ENCODE measurements at regions not wholly inside any gene's neighbourhood (a gene's known extent, or its start where the extent isn't known, plus 50 kb on each side); places are given as distances from the start of the nearest gene placed in this dataset.
"Not testable (repeated sequence)": the region's sequence is repeated elsewhere in the genome, so short reads cannot be mapped to it uniquely, and the experiment has no call there.

DNA sequence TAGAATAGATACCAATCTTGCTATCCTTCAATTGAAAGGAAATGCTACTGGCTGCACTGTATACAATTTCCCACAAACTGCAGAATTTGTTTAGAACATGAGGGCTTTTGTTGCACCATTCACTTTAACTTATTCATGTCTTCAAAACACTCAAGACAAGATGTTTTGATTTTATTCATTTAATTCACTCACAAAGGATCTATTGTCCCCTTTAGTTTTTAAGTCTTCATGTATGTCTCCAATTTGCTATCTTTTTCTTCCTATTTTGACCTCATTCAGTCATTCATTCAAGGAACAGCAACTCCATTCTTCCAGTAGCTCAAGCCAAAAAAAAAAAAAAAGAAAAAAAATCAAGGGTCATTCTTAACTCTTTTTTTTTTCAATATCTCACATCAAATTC is 130.6 kb upstream of the SOX21 start:
- ChIA-PET POLR2A (no interaction called here), CTCF (no interaction called here)
- intact Hi-C loops (cut with micrococcal nuclease; ENCODE audit: unreplicated experiment) (no loop called here), in situ Hi-C loops (cut with HindIII; ENCODE audit: low pct_unique_long_range_greater_than_20kb, low sequenced_read_pairs) (no loop called here)
- ATAC-seq (no peak), DNase-seq (ENCODE audit: low read depth, low spot score) (no peak)
- Histone ChIP-seq H3K27me3 (ENCODE audit: control insufficient read depth, insufficient read depth, low read length) (no peaks in the 10 kb centered on the region), H3K27ac (ENCODE audit: low read length) (no peak overlapping the region), H3K4me1 (ENCODE audit: control insufficient read depth, insufficient read depth, low read length) (no peaks in the 10 kb centered on the region), H3K4me3 (ENCODE audit: low read depth in 2 of 2, low read length in 2 of 2) (no peak overlapping the region), H3K36me3 (ENCODE audit: control insufficient read depth, insufficient read depth, low read length) (no peaks in the 10 kb centered on the region), H3K9me3 (ENCODE audit: control insufficient read depth, insufficient read depth, low read depth, low read length) (no peaks in the 10 kb centered on the region)
- BruUV-seq (replicated peaks): no TSS peak
- TF ChIP-seq, protein P1, sequence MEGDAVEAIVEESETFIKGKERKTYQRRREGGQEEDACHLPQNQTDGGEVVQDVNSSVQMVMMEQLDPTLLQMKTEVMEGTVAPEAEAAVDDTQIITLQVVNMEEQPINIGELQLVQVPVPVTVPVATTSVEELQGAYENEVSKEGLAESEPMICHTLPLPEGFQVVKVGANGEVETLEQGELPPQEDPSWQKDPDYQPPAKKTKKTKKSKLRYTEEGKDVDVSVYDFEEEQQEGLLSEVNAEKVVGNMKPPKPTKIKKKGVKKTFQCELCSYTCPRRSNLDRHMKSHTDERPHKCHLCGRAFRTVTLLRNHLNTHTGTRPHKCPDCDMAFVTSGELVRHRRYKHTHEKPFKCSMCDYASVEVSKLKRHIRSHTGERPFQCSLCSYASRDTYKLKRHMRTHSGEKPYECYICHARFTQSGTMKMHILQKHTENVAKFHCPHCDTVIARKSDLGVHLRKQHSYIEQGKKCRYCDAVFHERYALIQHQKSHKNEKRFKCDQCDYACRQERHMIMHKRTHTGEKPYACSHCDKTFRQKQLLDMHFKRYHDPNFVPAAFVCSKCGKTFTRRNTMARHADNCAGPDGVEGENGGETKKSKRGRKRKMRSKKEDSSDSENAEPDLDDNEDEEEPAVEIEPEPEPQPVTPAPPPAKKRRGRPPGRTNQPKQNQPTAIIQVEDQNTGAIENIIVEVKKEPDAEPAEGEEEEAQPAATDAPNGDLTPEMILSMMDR (IDR thresholded peaks at IDR 0.05): no peak
- TF ChIP-seq, protein P2, sequence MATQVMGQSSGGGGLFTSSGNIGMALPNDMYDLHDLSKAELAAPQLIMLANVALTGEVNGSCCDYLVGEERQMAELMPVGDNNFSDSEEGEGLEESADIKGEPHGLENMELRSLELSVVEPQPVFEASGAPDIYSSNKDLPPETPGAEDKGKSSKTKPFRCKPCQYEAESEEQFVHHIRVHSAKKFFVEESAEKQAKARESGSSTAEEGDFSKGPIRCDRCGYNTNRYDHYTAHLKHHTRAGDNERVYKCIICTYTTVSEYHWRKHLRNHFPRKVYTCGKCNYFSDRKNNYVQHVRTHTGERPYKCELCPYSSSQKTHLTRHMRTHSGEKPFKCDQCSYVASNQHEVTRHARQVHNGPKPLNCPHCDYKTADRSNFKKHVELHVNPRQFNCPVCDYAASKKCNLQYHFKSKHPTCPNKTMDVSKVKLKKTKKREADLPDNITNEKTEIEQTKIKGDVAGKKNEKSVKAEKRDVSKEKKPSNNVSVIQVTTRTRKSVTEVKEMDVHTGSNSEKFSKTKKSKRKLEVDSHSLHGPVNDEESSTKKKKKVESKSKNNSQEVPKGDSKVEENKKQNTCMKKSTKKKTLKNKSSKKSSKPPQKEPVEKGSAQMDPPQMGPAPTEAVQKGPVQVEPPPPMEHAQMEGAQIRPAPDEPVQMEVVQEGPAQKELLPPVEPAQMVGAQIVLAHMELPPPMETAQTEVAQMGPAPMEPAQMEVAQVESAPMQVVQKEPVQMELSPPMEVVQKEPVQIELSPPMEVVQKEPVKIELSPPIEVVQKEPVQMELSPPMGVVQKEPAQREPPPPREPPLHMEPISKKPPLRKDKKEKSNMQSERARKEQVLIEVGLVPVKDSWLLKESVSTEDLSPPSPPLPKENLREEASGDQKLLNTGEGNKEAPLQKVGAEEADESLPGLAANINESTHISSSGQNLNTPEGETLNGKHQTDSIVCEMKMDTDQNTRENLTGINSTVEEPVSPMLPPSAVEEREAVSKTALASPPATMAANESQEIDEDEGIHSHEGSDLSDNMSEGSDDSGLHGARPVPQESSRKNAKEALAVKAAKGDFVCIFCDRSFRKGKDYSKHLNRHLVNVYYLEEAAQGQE (IDR thresholded peaks at IDR 0.05; ENCODE audit: insufficient read depth in 1 of 2, low read depth in 2 of 2, low read length in 1 of 2): no peak
- TF ChIP-seq POLR2AphosphoS5 (IDR thresholded peaks at IDR 0.05; ENCODE audit: low read depth, low read length): no peak
- no peak for TF ChIP-seq TCF7L2 (IDR thresholded peaks at IDR 0.05; ENCODE audit: low read depth, low read length)
- no peak for TF ChIP-seq SIN3A (IDR thresholded peaks at IDR 0.05; ENCODE audit: borderline replicate concordance, insufficient read depth, low read depth, low read length)

DNA sequence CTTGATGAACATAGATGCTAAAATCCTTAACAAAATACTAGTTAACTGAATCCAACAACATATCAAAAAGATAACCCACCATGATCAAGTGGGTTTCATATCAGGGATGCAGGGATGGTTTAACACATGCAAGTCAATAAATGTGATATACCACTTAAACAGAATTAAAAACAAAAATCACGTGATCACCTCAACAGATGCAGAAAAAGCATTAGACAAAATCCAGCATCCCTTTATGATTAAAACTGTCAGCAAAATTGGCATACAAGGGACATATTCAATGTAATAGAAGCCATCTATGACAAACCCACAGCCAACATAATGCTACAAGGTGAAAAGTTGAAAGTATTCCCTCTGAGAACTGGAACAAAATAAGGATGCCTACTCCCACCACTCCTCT is 124.7 kb upstream of the SOX21 start:
- BruUV-seq (replicated peaks); intact Hi-C loops (cut with micrococcal nuclease; ENCODE audit: unreplicated experiment); in situ Hi-C loops (cut with HindIII; ENCODE audit: low pct_unique_long_range_greater_than_20kb, low sequenced_read_pairs); H3K36me3 ChIP-seq (ENCODE audit: control insufficient read depth, insufficient read depth, low read length); CTCF ChIA-PET; POLR2A ChIA-PET; ATAC-seq; H3K27me3 ChIP-seq (ENCODE audit: control insufficient read depth, insufficient read depth, low read length); H3K4me1 ChIP-seq (ENCODE audit: control insufficient read depth, insufficient read depth, low read length); H3K27ac ChIP-seq (ENCODE audit: low read length); DNase-seq (ENCODE audit: low read depth, low spot score); H3K4me3 ChIP-seq (ENCODE audit: low read depth in 2 of 2, low read length in 2 of 2); H3K9me3 ChIP-seq (ENCODE audit: control insufficient read depth, insufficient read depth, low read depth, low read length): not testable (repeated sequence)

DNA sequence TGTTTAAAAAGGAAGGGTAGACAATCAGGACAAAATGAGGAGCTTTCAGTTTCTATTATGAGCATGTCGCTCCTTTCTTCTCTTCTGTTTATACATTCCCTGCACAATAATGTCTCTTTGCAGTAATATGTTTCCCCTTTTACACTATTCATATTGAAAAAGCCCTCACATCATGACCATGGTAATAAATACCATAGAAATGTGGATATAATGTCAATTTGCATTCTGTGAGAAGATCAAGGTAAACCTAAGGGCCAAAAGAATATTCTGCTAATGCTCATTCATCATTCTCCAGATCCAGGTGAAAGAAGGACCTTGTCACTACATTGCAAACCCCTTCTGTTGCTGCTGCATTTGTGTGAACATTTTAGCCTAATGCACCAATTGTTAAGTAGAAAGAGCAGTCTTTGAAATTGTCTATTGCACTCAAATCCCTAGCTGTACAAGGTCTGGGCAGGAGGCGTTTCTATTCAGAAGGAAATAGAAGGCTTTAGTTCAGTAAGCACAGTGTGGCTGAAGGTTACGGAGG is 117.6 kb upstream of the SOX21 start:
- DNase-seq (ENCODE audit: low read depth, low spot score) (no peak), ATAC-seq (no peak)
- Histone ChIP-seq H3K9me3 (ENCODE audit: control insufficient read depth, insufficient read depth, low read depth, low read length) (no peaks in the 10 kb centered on the region), H3K4me3 (ENCODE audit: low read depth in 2 of 2, low read length in 2 of 2) (no peak overlapping the region), H3K27ac (ENCODE audit: low read length) (no peak overlapping the region), H3K27me3 (ENCODE audit: control insufficient read depth, insufficient read depth, low read length) (no peaks in the 10 kb centered on the region), H3K4me1 (ENCODE audit: control insufficient read depth, insufficient read depth, low read length) (no peaks in the 10 kb centered on the region), H3K36me3 (ENCODE audit: control insufficient read depth, insufficient read depth, low read length) (no peaks in the 10 kb centered on the region)
- TF ChIP-seq, protein P2 (IDR thresholded peaks at IDR 0.05; ENCODE audit: insufficient read depth in 1 of 2, low read depth in 2 of 2, low read length in 1 of 2): no peak
- no peak for TF ChIP-seq SIN3A (IDR thresholded peaks at IDR 0.05; ENCODE audit: borderline replicate concordance, insufficient read depth, low read depth, low read length)
- ChIA-PET CTCF (no interaction called here), POLR2A (interaction anchor here (0.6 kb wide), 1 partner anchor 57 kb away, joined by 3 read pairs; no protein-coding TSS in a partner anchor)
- no TSS peak for BruUV-seq (replicated peaks)
- in situ Hi-C loops (cut with HindIII; ENCODE audit: low pct_unique_long_range_greater_than_20kb, low sequenced_read_pairs) (no loop called here), intact Hi-C loops (cut with micrococcal nuclease; ENCODE audit: unreplicated experiment) (no loop called here)

All from Panc1 (cell line).